Lung (tissue), 11 donors: ENCODE measurements at regions not wholly inside any gene's neighbourhood (a gene's known extent, or its start where the extent isn't known, plus 50 kb on each side); places are given as distances from the start of the nearest gene placed in this dataset.

Experiments used
- ATAC-seq: fragments of 200-7000 bp; cut with Tn5 transposase; one replicate; pipeline ENCODE4 v1.9.1; 2020; ENCODE audit warnings: moderate number of reproducible peaks; ENCODE audit not compliant: insufficient read depth, low FRiP score
- DNase-seq, 3 donors: peaks; one replicate each; pipeline ENCODE4 v3.0.0-alpha.2; 2013 to 2017
- H3K27ac ChIP-seq, 2 donors: one replicate each; pipeline ENCODE4 v1.5.1; 2013; ENCODE audit warnings: mild to moderate bottlenecking in 2 of 2, moderate library complexity in 2 of 2, control low read depth in 1 of 2, inconsistent platforms in 1 of 2, low read depth in 1 of 2, low read length in 1 of 2
- H3K27me3 ChIP-seq, 3 donors: one replicate each; pipeline ENCODE4 v1.5.1; 2013; ENCODE audit warnings: low read length in 2 of 3; ENCODE audit not compliant: control insufficient read depth in 3 of 3, insufficient read depth in 3 of 3
- H3K36me3 ChIP-seq, 4 donors: one replicate each; pipeline ENCODE4 v1.5.1; 2013; ENCODE audit warnings: low read length in 4 of 4, mild to moderate bottlenecking in 1 of 4, moderate library complexity in 1 of 4; ENCODE audit not compliant: control insufficient read depth in 4 of 4, insufficient read depth in 4 of 4
- H3K4me1 ChIP-seq, 5 donors: one replicate each; pipeline ENCODE4 v1.5.1; 2013; ENCODE audit warnings: low read length in 5 of 5, mild to moderate bottlenecking in 2 of 5, moderate library complexity in 1 of 5; ENCODE audit not compliant: control insufficient read depth in 5 of 5, insufficient read depth in 5 of 5
- H3K4me3 ChIP-seq: one replicate; pipeline ENCODE4 v1.5.1; 2013; ENCODE audit warnings: mild to moderate bottlenecking, control low read depth, moderate library complexity
- H3K9ac ChIP-seq, 2 donors: one replicate each; pipeline ENCODE4 v1.5.1; 2013; ENCODE audit warnings: low read length in 2 of 2, control low read depth in 1 of 2; ENCODE audit not compliant: insufficient read depth in 1 of 2
- H3K9me3 ChIP-seq, 4 donors: one replicate each; pipeline ENCODE4 v1.5.1; 2013; ENCODE audit warnings: low read length in 3 of 4, mild to moderate bottlenecking in 1 of 4, moderate library complexity in 1 of 4; ENCODE audit not compliant: control insufficient read depth in 4 of 4, insufficient read depth in 3 of 4
- CTCF ChIP-seq: IDR thresholded peaks from 2 replicates; pipeline ENCODE4 v1.5.1; 2012; ENCODE audit warnings: mild to moderate bottlenecking; ENCODE audit errors: control extremely low read depth, extremely low read depth
- WGBS, 2 donors: extraction: QIAGEN DNeasy Blood & Tissue Kit; methylation state at CpG; one replicate each; pipeline ENCODE4 v1.1.7; 2013; 5-methylcytosine and 5-hydroxymethylcytosine counted together
- donor health status: control.
- donor health status: control.
- donor health status: Bipolar disorder and iron deficiency.
- donor health status: healthy.
- donor health status: DM: yes; HTN: yes; CAD: no.

GRCh38 chr2:207256476-207257207 is 90.9 kb upstream of the KLF7 start:
- no peak for TF ChIP-seq CTCF
- Histone ChIP-seq H3K9me3 (no peaks in the 10 kb centered on the region), H3K27ac (peak overlapping the region in 1 of 2 donors; percentile 46), H3K4me1 (peaks cover 0 to 20% (median 0%) of the 10 kb centered on the region in 5 donors), H3K4me3 (no peak overlapping the region), H3K27me3 (peaks cover 0 to 5% (median 0%) of the 10 kb centered on the region in 3 donors), H3K36me3 (no peaks in the 10 kb centered on the region), H3K9ac (no peak overlapping the region)
- peak in 2 of 3 donors; percentile 7 to 23 for DNase-seq
- WGBS, 2 donors = 60 to 67% methylated on average over 10 of the region's 10 CpGs
- ATAC-seq = no peak

- Histone ChIP-seq H3K27me3 (peaks cover 0 to 5% (median 0%) of the 10 kb centered on the region in 3 donors), H3K4me3 (no peak overlapping the region), H3K4me1 (peaks cover 0 to 20% (median 0%) of the 10 kb centered on the region in 5 donors), H3K27ac (peak overlapping the region; percentile 64 to 65), H3K9ac (no peak overlapping the region), H3K36me3 (no peaks in the 10 kb centered on the region), H3K9me3 (no peaks in the 10 kb centered on the region)
- WGBS, 2 donors = 57 to 59% methylated on average over 11 of the region's 11 CpGs
- no peak for TF ChIP-seq CTCF
- DNase-seq (peak in 1 of 3 donors; percentile 12), ATAC-seq (no peak)
Observed at GRCh38 chr2:207257251-207258250, 91.8 kb upstream of the KLF7 start.

GRCh38 chr2:207258263-207258991 is 92.7 kb upstream of the KLF7 start:
- no peak overlapping the region for H3K4me3 ChIP-seq
- no peak for DNase-seq
- H3K4me1 ChIP-seq = peaks cover 0 to 20% (median 0%) of the 10 kb centered on the region in 5 donors
- WGBS, 2 donors = 44 to 51% methylated on average over 6 of the region's 6 CpGs
- TF ChIP-seq CTCF = no peak
- no peaks in the 10 kb centered on the region for H3K9me3 ChIP-seq
- H3K9ac ChIP-seq = no peak overlapping the region
- H3K27ac ChIP-seq = peak overlapping the region; percentile 64 to 65
- no peaks in the 10 kb centered on the region for H3K36me3 ChIP-seq
- peaks cover 0 to 5% (median 0%) of the 10 kb centered on the region in 3 donors for H3K27me3 ChIP-seq
- peak; percentile 80 for ATAC-seq
